ENCODE measurements at regions not wholly inside any gene's neighbourhood (a gene's known extent, or its start where the extent isn't known, plus 50 kb on each side); places are given as distances from the start of the nearest gene placed in this dataset.
A peak's percentile ranks its signal among the peaks of the same experiment; 100 is the strongest.

- BruUV-seq (replicated peaks): no TSS peak
- ATAC-seq (ENCODE audit: low read depth) (no peak), DNase-seq (no peak)
- no peak overlapping the region for H3K27ac ChIP-seq (ENCODE audit: insufficient read depth, low read length)
- no peaks in the 10 kb centered on the region; the same call in 1 of the 2 replicates for H3K27me3 ChIP-seq (ENCODE audit: control insufficient read depth, insufficient read depth, low read length)
- H4K20me1 ChIP-seq (ENCODE audit: insufficient read depth, low read length): no peaks in the 10 kb centered on the region
- H3K9me1 ChIP-seq (ENCODE audit: insufficient read depth, low read length): no peaks in the 10 kb centered on the region
- intact Hi-C loops (cut with micrococcal nuclease) (no loop called here), in situ Hi-C loops (cut with MboI; ENCODE audit: low sequenced_read_pairs) (no loop called here), dilution Hi-C loops (cut with HindIII; ENCODE audit: low sequenced_read_pairs, unreplicated experiment) (no loop called here)
- H4K5ac ChIP-seq (ENCODE audit: low read depth, low read length): no peak overlapping the region
- H3K23ac ChIP-seq (ENCODE audit: low read depth, low read length): no peak overlapping the region
- H2BK5ac ChIP-seq (ENCODE audit: low read depth, low read length, poor library complexity, severe bottlenecking): no peak overlapping the region
- ChIA-PET POLR2A (ENCODE audit: unreplicated experiment) (no interaction called here), CTCF (no interaction called here)
- H3K18ac ChIP-seq (ENCODE audit: low read depth, low read length): no peak overlapping the region
- H2AK5ac ChIP-seq (ENCODE audit: low read depth, low read length): no peak overlapping the region
- no peak overlapping the region for H4K91ac ChIP-seq (ENCODE audit: insufficient read depth, low read depth, low read length)
- no peak overlapping the region for H2AFZ ChIP-seq (replicated peaks; ENCODE audit: low read length, poor library complexity)
- H2BK15ac ChIP-seq (ENCODE audit: low read depth, low read length): no peak overlapping the region
- no peak overlapping the region for H2BK120ac ChIP-seq (ENCODE audit: low read depth, low read length)
- no peak for TF ChIP-seq RCOR1 (IDR thresholded peaks at IDR 0.05; ENCODE audit: insufficient replicate concordance, low read length)
- TF ChIP-seq CEBPB (IDR thresholded peaks at IDR 0.05; ENCODE audit: low read depth, low read length): no peak
- no peak for TF ChIP-seq RAD21 (IDR thresholded peaks at IDR 0.05; ENCODE audit: low read length)
- TF ChIP-seq SMC3 (IDR thresholded peaks at IDR 0.05; ENCODE audit: low read depth, low read length): no peak
- TF ChIP-seq USF2 (IDR thresholded peaks at IDR 0.05; ENCODE audit: low read depth, low read length): no peak
- no peak for TF ChIP-seq MXI1 (IDR thresholded peaks at IDR 0.05; ENCODE audit: borderline replicate concordance, low read depth, low read length)
- TF ChIP-seq ELK1 (IDR thresholded peaks at IDR 0.05; ENCODE audit: borderline replicate concordance, low read depth, low read length): no peak
- no peak for TF ChIP-seq POLR2A (IDR thresholded peaks at IDR 0.05; ENCODE audit: low read depth, low read length)
- TF ChIP-seq MAFK (IDR thresholded peaks at IDR 0.05; ENCODE audit: low read depth, low read length): no peak
- TF ChIP-seq BHLHE40 (IDR thresholded peaks at IDR 0.05; ENCODE audit: low read depth, low read length): no peak
- TF ChIP-seq FOS (IDR thresholded peaks at IDR 0.05; ENCODE audit: low read depth, low read length): no peak
- no peak for TF ChIP-seq MAZ (IDR thresholded peaks at IDR 0.05; ENCODE audit: borderline replicate concordance, low read depth, low read length)
- no peak for TF ChIP-seq CTCF (conservative IDR thresholded peaks at IDR 0.05; ENCODE audit: low read depth, low read length)
- TF ChIP-seq NFE2L2 (IDR thresholded peaks at IDR 0.05; ENCODE audit: low read depth, low read length): no peak
- no peak for TF ChIP-seq RFX5 (IDR thresholded peaks at IDR 0.05; ENCODE audit: low read depth, low read length)
- TF ChIP-seq CHD1 (IDR thresholded peaks at IDR 0.05; ENCODE audit: low read depth, low read length): no peak
- no peak overlapping the region for H3K56ac ChIP-seq (ENCODE audit: extremely low read depth, insufficient read depth, low read length)
- no peak overlapping the region for H4K8ac ChIP-seq (ENCODE audit: low read depth in 2 of 2, low read length in 2 of 2)
- no peak overlapping the region for H3K4ac ChIP-seq (ENCODE audit: low read depth, low read length)
- H3K4me2 ChIP-seq (ENCODE audit: low read depth, low read length): no peak overlapping the region; the same call in 1 of the 2 replicates
- WGBS, 2 experiments (ENCODE audit: extremely low coverage in 2 of 2, insufficient read length in 1 of 2): 89% methylated on average over 3 of the region's 10 CpGs; no CpG with 5 or more reads in 1 of the 2 experiments
- peak overlapping the region; percentile 34 for H2AK9ac ChIP-seq (replicated peaks; ENCODE audit: low read depth, low read length, poor library complexity)
- no peak overlapping the region for H3K4me3 ChIP-seq (ENCODE audit: insufficient read depth, low read depth, low read length)
- no peak overlapping the region for H3K9ac ChIP-seq (ENCODE audit: low read depth, low read length)
- no peak overlapping the region for H3K14ac ChIP-seq (replicated peaks; ENCODE audit: low read depth, low read length)
- no peaks in the 10 kb centered on the region for H3K9me3 ChIP-seq (ENCODE audit: control insufficient read depth, insufficient read depth, low read length)
- H3K4me1 ChIP-seq (ENCODE audit: control insufficient read depth, insufficient read depth, low read length): no peaks in the 10 kb centered on the region
- H3K79me1 ChIP-seq (ENCODE audit: low read depth in 1 of 2, low read length in 2 of 2): no peaks in the 10 kb centered on the region
- no peak overlapping the region for H2BK20ac ChIP-seq (ENCODE audit: low read depth, low read length)
- H3K36me3 ChIP-seq (ENCODE audit: control insufficient read depth, insufficient read depth, low read length): no peaks in the 10 kb centered on the region
These were observed 165.7 kb upstream of the SLC14A2 start for GRCh38 chr18:45449418-45450227.

Measured in IMR-90 (cell line).